Colonic mucosa (tissue), 4 donors: ENCODE measurements at regions not wholly inside any gene's neighbourhood (a gene's known extent, or its start where the extent isn't known, plus 50 kb on each side); places are given as distances from the start of the nearest gene placed in this dataset.

Source experiments
- DNase-seq: peaks from one replicate; pipeline ENCODE4 v3.0.0-alpha.2; 2020
- H3K27ac ChIP-seq: fragments of 200-600 bp; one replicate; pipeline ENCODE4 v1.8.0; 2021
- H3K27me3 ChIP-seq: fragments of 200-600 bp; one replicate; pipeline ENCODE4 v1.8.0; 2021
- H3K36me3 ChIP-seq: fragments of 200-600 bp; one replicate; pipeline ENCODE4 v1.8.0; 2021
- H3K4me1 ChIP-seq: fragments of 200-600 bp; one replicate; pipeline ENCODE4 v1.8.0; 2021; ENCODE audit warnings: mild to moderate bottlenecking
- H3K4me3 ChIP-seq: fragments of 200-600 bp; one replicate; pipeline ENCODE4 v1.8.0; 2021
- H3K9ac ChIP-seq, 2 donors: one replicate each; pipeline ENCODE4 v1.7.0; 2013; ENCODE audit warnings: control low read depth in 2 of 2, low read depth in 2 of 2, low read length in 2 of 2
- H3K9me3 ChIP-seq: fragments of 200-600 bp; one replicate; pipeline ENCODE4 v1.8.0; 2021
- intact Hi-C: fragments of 100-400 bp; cut with DNase I; formaldehyde crosslinking; loops from one replicate; pipeline ENCODE4 v1.14.1; 2022
- TF ChIP-seq, protein P1 (sequence below): fragments of 200-600 bp; IDR thresholded peaks from one replicate; pipeline ENCODE4 v1.8.0; 2022; ENCODE audit warnings: antibody characterized with exemption, mild to moderate bottlenecking
- donor health status: healthy.
- donor health status: DM: no; HTN: no; CAD: no.
- donor health status: DM: no; HTN: no; CAD: no.

DNA sequence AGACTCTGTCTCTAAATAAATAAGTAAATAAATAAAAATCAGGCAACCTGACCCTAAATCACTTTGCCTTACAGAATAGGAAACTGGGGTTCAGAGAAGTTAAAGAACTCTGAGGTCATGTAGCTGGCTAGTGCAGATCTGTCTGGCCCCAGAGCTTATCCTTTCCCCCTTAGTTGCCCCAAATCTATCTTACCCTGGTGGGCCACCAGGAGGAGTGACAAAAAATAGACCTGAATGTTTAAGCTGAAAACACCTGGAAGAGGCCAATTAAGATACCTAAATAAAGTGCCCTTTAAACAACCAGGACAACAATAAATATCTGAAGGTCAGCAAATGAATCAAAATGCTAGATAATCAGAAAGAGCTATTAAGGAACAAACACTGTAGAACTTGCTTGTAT, 59.7 kb downstream of the TEX35 start:
- no peak overlapping the region for H3K9ac ChIP-seq
- H3K27me3 ChIP-seq, result no peaks in the 10 kb centered on the region
- intact Hi-C loops, result no loop called here
- no peaks in the 10 kb centered on the region for H3K36me3 ChIP-seq
- H3K27ac ChIP-seq, result no peak overlapping the region
- no peaks in the 10 kb centered on the region for H3K9me3 ChIP-seq
- TF ChIP-seq, protein P1, sequence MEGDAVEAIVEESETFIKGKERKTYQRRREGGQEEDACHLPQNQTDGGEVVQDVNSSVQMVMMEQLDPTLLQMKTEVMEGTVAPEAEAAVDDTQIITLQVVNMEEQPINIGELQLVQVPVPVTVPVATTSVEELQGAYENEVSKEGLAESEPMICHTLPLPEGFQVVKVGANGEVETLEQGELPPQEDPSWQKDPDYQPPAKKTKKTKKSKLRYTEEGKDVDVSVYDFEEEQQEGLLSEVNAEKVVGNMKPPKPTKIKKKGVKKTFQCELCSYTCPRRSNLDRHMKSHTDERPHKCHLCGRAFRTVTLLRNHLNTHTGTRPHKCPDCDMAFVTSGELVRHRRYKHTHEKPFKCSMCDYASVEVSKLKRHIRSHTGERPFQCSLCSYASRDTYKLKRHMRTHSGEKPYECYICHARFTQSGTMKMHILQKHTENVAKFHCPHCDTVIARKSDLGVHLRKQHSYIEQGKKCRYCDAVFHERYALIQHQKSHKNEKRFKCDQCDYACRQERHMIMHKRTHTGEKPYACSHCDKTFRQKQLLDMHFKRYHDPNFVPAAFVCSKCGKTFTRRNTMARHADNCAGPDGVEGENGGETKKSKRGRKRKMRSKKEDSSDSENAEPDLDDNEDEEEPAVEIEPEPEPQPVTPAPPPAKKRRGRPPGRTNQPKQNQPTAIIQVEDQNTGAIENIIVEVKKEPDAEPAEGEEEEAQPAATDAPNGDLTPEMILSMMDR, result no peak
- H3K4me3 ChIP-seq, result no peak overlapping the region
- DNase-seq, result no peak
- H3K4me1 ChIP-seq, result no peaks in the 10 kb centered on the region

- intact Hi-C loops, result no loop called here
- H3K4me1 ChIP-seq, result no peaks in the 10 kb centered on the region
- TF ChIP-seq, protein P1, result no peak
These were observed 60.4 kb downstream of the TEX35 start for GRCh38 chr1:178573330-178573729.

DNA sequence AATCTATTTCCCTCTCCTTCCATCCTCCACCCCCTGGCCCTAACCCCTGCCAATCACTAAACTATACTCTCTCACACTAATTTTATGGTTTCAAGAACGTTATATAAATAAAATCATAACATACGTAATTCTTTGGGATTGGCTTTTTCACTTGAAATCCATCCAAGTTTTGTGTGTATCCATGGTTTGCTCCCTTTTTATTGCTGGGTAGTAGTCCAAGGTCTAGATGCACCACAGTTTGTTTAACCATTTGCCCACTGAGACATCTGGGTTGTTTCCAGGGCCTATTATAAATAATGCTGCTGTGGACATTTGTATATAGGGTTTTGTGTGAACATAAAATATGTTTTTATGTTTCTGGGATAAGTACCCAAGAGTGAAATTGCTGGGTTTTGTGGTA, 61.4 kb downstream of the TEX35 start:
- Histone ChIP-seq H3K9me3 (no peaks in the 10 kb centered on the region), H3K4me1 (no peaks in the 10 kb centered on the region), H3K36me3 (no peaks in the 10 kb centered on the region), H3K9ac (no peak overlapping the region), H3K4me3 (no peak overlapping the region), H3K27me3 (no peaks in the 10 kb centered on the region), H3K27ac (no peak overlapping the region)
- intact Hi-C loops, result no loop called here
- TF ChIP-seq, protein P1, result no peak
- peak; percentile 45 for DNase-seq

More at GRCh38 chr1:178573330-178573729, 60.4 kb downstream of the TEX35 start:
- Histone ChIP-seq H3K4me3 (no peak overlapping the region), H3K27me3 (no peaks in the 10 kb centered on the region), H3K27ac (no peak overlapping the region), H3K9me3 (no peaks in the 10 kb centered on the region), H3K36me3 (no peaks in the 10 kb centered on the region), H3K9ac (no peak overlapping the region)
- DNase-seq, result no peak

- Histone ChIP-seq H3K4me3 (no peak overlapping the region), H3K36me3 (no peaks in the 10 kb centered on the region), H3K9ac (no peak overlapping the region), H3K4me1 (no peaks in the 10 kb centered on the region), H3K27ac (no peak overlapping the region), H3K9me3 (no peaks in the 10 kb centered on the region), H3K27me3 (no peaks in the 10 kb centered on the region)
- intact Hi-C loops, result no loop called here
- DNase-seq, result no peak
- TF ChIP-seq, protein P1, result no peak
These were observed 62.9 kb downstream of the TEX35 start for GRCh38 chr1:178575611-178576361.

GRCh38 chr1:178576841-178577240, 63.9 kb downstream of the TEX35 start:
- TF ChIP-seq, protein P1, result no peak
- no peak for DNase-seq
- H3K27me3 ChIP-seq, result no peaks in the 10 kb centered on the region
- H3K36me3 ChIP-seq, result no peaks in the 10 kb centered on the region
- no peak overlapping the region for H3K4me3 ChIP-seq
- H3K4me1 ChIP-seq, result no peaks in the 10 kb centered on the region
- no peaks in the 10 kb centered on the region for H3K9me3 ChIP-seq
- intact Hi-C loops, result no loop called here
- H3K9ac ChIP-seq, result no peak overlapping the region
- H3K27ac ChIP-seq, result no peak overlapping the region
